ENCODE measurements at regions not wholly inside any gene's neighbourhood (a gene's known extent, or its start where the extent isn't known, plus 50 kb on each side); places are given as distances from the start of the nearest gene placed in this dataset.

GRCh38 chr5:77846422-77847128 lies 70.4 kb upstream of the TBCA start:
- no peak for DNase-seq (ENCODE audit: low read depth in 4 of 4, low spot score in 3 of 4)

- no peak for DNase-seq (ENCODE audit: low read depth in 4 of 4, low spot score in 3 of 4)
Measured at GRCh38 chr5:77845324-77845646, 69.1 kb upstream of the TBCA start.

GRCh38 chr5:77844623-77845323 lies 68.6 kb upstream of the TBCA start:
- no peak for DNase-seq (ENCODE audit: low read depth in 4 of 4, low spot score in 3 of 4)

- no peak for DNase-seq (ENCODE audit: low read depth in 4 of 4, low spot score in 3 of 4)
Measured at GRCh38 chr5:77844373-77844622, 68.2 kb upstream of the TBCA start.

- DNase-seq (ENCODE audit: low read depth in 4 of 4, low spot score in 3 of 4), result no peak
Measured at GRCh38 chr5:77843570-77844372, 67.6 kb upstream of the TBCA start.

- DNase-seq (ENCODE audit: low read depth in 4 of 4, low spot score in 3 of 4), result no peak
Measured at GRCh38 chr5:77842243-77842642, 66.1 kb upstream of the TBCA start.

GRCh38 chr5:77841616-77842015 lies 65.5 kb upstream of the TBCA start:
- DNase-seq (ENCODE audit: low read depth in 4 of 4, low spot score in 3 of 4), result no peak

- no peak for DNase-seq (ENCODE audit: low read depth in 4 of 4, low spot score in 3 of 4)
Measured at GRCh38 chr5:77840930-77841329, 64.8 kb upstream of the TBCA start.

- no peak for DNase-seq (ENCODE audit: low read depth in 4 of 4, low spot score in 3 of 4)
Measured at GRCh38 chr5:77839691-77840090, 63.6 kb upstream of the TBCA start.

- DNase-seq (ENCODE audit: low read depth in 4 of 4, low spot score in 3 of 4), result no peak
Measured at GRCh38 chr5:77832938-77833337, 56.8 kb upstream of the TBCA start.

- DNase-seq (ENCODE audit: low read depth in 4 of 4, low spot score in 3 of 4), result no peak
Measured at GRCh38 chr5:77832166-77832770, 56.1 kb upstream of the TBCA start.

GRCh38 chr5:77828445-77828844 lies 52.3 kb upstream of the TBCA start:
- DNase-seq (ENCODE audit: low read depth in 4 of 4, low spot score in 3 of 4), result no peak
